Esophagus muscularis mucosa (tissue), 4 donors: ENCODE measurements at regions not wholly inside any gene's neighbourhood (a gene's known extent, or its start where the extent isn't known, plus 50 kb on each side); places are given as distances from the start of the nearest gene placed in this dataset.

Source experiments
- CTCF ChIP-seq, 3 experiments: fragments of 200-600 bp in 2 of 3; fragments of 450-650 bp in 1 of 3; sonication (generic) in 2 of 3; IDR thresholded peaks; one replicate each; pipeline ENCODE4 v1.5.1; 2017 to 2019; ENCODE audit warnings: antibody characterized with exemption in 3 of 3, mild to moderate bottlenecking in 2 of 3, moderate library complexity in 1 of 3
- EP300 ChIP-seq: sonication (generic); formaldehyde crosslinking; IDR thresholded peaks from one replicate; pipeline ENCODE4 v1.6.1; 2017; ENCODE audit warnings: antibody characterized with exemption
- POLR2AphosphoS5 ChIP-seq, 2 donors: sonication (generic); formaldehyde crosslinking; IDR thresholded peaks; one replicate each; pipeline ENCODE4 v1.6.1; 2017; ENCODE audit warnings: antibody characterized with exemption in 2 of 2

GRCh38 chr19:28126135-28126898 lies 1086.6 kb downstream of the UQCRFS1 start:
- TF ChIP-seq CTCF (IDR thresholded peaks at IDR 0.05) (no peak), EP300 (no peak), POLR2AphosphoS5 (IDR thresholded peaks at IDR 0.05) (no peak)
